Fibroblast of pulmonary artery (primary cell): ENCODE measurements at regions not wholly inside any gene's neighbourhood (a gene's known extent, or its start where the extent isn't known, plus 50 kb on each side); places are given as distances from the start of the nearest gene placed in this dataset.
A peak's percentile ranks its signal among the peaks of the same experiment; 100 is the strongest.

ENCODE experiments used
- DNase-seq: peaks from one replicate; pipeline ENCODE4 v3.0.0-alpha.2; 2010; ENCODE audit warnings: low read depth
- H3K4me3 ChIP-seq: replicated peaks from 2 replicates; pipeline ENCODE4 v1.5.1; 2011; ENCODE audit warnings: low read depth, mild to moderate bottlenecking, control low read depth, low read length, moderate library complexity
- CTCF ChIP-seq: IDR thresholded peaks from 2 replicates; pipeline ENCODE4 v1.5.1; 2011; ENCODE audit warnings: mild to moderate bottlenecking, control low read depth, low read length, inconsistent platforms; ENCODE audit errors: missing control alignments

- no peak for TF ChIP-seq CTCF
- H3K4me3 ChIP-seq = no peak overlapping the region
- DNase-seq = no peak
Observed at GRCh38 chr15:70435369-70435768, 328.0 kb downstream of the UACA start.

DNA sequence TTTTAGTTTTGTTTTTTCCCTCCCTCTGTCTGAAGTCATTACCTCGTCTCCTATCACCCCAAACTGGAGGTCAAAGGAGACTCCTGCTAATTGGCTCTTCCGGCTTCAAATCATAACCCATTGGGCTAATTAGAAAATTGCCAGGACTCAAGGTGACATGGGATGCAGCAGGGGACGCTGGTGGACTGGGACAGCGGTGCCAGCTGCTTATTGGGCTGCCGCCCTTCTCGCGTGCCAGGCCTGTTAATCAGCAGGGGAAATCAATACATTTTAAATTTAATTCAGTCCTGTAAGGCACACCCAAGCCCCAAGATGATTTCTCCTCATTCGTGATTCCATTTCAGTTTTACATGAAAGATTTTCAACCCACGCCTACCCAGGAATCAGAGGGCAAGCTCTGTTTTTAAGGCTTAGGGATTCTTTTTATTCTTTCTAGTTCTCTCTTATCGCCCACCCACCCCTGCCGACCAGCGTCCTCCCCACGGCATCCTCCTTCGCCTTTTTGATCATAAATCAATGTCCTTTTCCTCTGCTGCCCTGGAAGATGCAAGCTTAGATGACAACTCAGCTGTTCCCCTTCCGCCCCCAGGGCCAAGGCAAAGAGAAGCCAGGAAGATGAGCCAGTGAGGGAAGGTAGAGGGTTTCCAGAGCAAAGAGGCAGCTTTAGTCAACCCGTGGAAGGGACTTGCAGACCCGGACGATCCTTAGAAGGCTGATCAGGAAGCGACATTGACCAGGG is 329.6 kb downstream of the UACA start:
- TF ChIP-seq CTCF = no peak
- H3K4me3 ChIP-seq = no peak overlapping the region
- DNase-seq = no peak

DNA sequence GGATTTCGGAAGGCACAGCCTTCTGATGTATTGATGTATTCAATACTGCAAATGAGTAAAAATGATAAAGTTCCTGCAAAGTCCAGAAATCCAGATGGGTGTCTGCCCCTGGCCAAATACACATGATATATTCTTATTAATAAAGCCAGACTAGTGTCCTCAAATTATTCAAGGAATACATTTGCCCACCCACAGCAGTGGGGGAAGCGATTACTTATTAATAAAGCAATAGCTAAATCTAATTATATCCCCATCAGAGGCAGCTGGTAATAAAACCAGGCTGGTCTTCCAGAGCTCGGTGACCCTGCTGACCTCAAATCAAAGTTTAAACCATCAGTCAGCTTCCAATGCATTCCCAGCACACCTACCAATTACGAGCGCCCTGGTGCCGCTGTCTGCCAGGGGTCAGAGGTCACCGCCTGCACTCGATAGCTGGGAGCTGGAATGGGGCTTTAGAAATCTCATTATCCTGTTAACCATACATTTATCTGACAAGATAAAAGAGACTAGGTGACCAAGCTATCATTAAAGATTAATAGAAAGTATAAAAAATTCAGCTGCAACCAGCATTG is 330.3 kb downstream of the UACA start:
- no peak overlapping the region for H3K4me3 ChIP-seq
- DNase-seq = no peak
- TF ChIP-seq CTCF = no peak

- no peak for TF ChIP-seq CTCF
- H3K4me3 ChIP-seq = no peak overlapping the region
- no peak for DNase-seq
Observed at GRCh38 chr15:70431854-70432253, 331.5 kb downstream of the UACA start.

GRCh38 chr15:70430069-70430468 is 332.4 kb upstream of the TLE3 start:
- peak; percentile 94 for DNase-seq
- H3K4me3 ChIP-seq = no peak overlapping the region
- TF ChIP-seq CTCF = no peak

DNA sequence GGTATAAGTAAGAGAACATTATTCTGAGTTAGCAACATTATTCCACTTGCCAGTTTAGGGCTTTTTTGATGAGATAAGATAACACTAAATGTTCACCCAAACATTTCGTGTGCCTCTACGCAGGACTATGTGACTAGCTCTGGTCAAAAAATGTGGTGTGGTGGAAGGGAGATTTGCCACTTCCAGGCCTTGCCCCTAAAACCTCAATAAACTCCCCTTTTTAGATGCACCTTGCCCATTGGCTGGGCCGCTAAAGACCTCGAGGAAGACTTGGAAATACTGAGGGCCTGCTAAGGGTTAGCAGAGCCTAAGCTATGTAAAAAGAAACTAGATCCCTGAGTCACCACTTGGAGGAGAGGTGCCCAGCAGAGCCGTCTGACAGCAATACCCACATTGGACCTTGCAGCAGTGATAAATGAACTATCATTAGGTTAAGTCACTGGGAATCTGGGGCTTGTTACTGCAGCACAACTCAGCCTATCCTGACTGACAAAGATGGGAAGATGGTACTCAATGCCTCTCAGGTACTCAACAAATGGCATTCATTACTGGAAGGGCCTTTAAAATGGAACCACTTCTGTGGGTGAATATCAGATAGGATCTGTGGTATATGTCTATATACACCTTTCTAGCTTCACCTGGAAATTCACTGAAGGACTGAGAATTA is 331.5 kb upstream of the TLE3 start:
- TF ChIP-seq CTCF = no peak
- no peak overlapping the region for H3K4me3 ChIP-seq
- no peak for DNase-seq
